GM18870 (cell line): ENCODE measurements at regions not wholly inside any gene's neighbourhood (a gene's known extent, or its start where the extent isn't known, plus 50 kb on each side); places are given as distances from the start of the nearest gene placed in this dataset.
"Not testable (repeated sequence)": the region's sequence is repeated elsewhere in the genome, so short reads cannot be mapped to it uniquely, and the experiment has no call there.

Experiments used
- ATAC-seq: cut with Tn5 transposase; IDR thresholded peaks from one replicate; pipeline ENCODE4 v1.9.1; 2021; ENCODE audit warnings: moderate library complexity; ENCODE audit not compliant: unreplicated experiment

DNA sequence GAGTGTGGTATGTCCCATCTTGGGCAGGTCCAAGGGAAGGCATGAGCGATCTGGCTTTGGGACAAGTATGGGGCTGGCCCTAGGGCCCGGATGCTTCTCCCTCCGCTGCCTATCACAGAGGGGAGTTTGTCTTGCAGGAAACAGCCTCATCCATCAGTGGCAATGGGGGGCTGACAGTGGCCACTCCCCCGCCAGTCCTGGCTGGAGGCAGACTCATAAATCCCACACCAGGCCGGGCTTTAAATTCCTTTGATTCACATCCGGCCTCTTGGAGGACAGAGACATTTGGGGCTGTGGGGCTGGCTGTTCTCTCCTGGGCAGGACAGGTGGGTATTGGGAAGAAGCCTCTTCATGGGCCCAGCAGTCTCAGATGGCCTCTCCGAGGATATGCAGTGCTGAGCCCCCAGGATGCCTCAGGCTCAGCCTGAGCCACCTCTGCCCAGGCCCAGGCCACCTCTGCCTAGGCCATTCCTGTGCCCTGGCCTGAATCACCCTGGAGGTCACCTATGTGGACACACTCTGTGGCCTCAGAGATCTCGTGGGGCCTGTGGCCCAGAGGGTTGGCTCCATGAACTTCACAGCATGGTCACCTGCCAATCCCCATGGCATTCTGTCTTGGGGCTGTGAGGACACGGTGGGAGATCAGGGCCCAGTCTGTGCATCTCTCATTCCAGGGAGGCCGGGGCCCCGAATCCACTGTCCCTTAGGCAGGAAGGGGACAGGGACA lies 84.2 kb upstream of the GOLGA6L4 start:
- ATAC-seq = no peak

DNA sequence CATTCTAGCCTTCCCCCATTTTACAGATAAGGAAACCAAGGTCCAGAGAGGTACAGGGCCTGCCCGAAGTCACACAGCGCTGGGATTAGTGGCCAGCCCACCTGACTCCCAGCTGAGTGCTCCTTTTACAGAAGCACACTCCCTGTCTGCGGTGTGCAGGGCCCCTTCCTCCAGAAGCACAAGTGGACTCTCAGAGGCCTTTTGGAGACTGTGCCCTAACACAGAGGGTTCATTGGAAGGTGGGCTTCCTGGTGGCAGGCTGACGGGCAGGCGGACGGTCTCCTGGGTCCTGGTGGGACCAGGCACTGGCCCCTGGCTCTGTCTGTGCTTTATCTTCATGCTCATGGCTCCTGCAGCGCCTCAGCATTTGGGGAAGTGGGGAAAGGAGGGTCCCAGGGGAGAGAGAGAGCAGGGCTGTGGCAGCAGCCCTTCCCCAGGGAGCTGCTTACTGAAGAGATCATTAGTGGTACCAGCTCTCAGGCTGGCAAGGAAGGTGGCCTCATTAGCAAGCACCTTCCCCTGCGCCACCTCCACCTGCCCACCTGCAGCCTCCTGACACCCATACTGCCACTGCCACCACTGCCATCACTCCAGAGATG lies 83.1 kb upstream of the GOLGA6L4 start:
- ATAC-seq = not testable (repeated sequence)

DNA sequence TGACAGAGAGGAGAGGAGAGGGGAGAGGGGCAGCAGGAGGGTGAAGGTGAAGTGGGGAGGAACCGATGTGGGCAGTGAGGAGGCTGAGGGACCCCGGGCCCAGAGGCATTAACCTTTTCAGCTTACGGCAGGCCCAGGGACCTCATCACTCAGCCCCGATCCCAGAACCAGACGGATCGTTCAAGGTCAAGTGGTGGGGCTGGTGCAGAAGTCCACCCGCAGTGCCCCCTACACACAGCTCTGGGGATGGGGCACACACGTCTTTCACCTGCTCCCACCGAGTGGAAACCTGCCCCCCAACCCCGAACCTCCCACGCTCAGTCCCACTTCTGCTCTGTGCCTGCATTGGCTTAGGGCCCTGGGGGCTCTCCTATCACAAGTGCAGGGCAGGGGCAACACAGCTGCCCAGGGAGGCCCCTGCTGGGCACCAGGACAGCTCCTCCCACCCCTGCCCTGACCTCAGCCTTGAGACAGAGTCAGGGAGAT lies 81.9 kb upstream of the GOLGA6L4 start:
- ATAC-seq = not testable (repeated sequence)

DNA sequence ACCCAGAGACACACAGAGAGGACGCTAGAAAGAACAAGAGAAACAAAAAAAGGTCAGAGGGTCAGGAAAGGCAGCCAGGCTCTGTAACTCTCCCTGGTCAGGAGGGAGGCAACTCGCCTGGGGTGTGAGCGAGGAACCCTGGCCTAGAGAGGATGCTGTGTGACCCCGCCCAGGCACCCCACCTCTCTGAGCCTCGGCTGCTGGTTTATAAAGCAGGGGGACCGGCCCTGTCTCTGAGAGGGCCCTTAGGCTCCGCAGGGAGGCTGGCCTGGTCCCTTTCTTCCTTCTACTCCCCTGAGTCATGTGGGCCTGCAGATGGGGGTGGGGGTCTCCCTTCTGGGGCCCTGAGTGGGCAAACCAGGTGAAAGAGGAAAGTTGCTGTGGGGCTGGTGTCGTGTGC lies 81.3 kb upstream of the GOLGA6L4 start:
- not testable (repeated sequence) for ATAC-seq

DNA sequence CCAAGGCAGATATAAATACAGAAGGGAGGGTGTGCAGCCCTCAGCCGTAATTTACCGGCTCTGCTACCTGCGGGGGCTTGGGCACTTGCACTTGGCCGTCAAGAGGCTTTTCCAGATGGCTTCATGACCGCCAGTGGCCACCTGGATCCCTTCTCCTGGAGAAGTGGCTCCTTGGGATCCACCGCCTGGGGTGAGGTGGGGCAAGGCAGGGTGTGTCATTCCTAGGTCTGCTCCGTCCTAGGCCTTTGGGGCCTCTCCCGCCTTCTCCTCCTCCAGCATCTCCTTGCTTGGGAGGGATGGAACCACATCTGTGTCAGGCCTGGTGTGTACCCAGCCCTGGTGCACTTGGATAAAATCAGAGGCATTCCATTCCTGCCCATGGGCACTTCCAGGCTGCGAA lies 80.8 kb upstream of the GOLGA6L4 start:
- not testable (repeated sequence) for ATAC-seq

DNA sequence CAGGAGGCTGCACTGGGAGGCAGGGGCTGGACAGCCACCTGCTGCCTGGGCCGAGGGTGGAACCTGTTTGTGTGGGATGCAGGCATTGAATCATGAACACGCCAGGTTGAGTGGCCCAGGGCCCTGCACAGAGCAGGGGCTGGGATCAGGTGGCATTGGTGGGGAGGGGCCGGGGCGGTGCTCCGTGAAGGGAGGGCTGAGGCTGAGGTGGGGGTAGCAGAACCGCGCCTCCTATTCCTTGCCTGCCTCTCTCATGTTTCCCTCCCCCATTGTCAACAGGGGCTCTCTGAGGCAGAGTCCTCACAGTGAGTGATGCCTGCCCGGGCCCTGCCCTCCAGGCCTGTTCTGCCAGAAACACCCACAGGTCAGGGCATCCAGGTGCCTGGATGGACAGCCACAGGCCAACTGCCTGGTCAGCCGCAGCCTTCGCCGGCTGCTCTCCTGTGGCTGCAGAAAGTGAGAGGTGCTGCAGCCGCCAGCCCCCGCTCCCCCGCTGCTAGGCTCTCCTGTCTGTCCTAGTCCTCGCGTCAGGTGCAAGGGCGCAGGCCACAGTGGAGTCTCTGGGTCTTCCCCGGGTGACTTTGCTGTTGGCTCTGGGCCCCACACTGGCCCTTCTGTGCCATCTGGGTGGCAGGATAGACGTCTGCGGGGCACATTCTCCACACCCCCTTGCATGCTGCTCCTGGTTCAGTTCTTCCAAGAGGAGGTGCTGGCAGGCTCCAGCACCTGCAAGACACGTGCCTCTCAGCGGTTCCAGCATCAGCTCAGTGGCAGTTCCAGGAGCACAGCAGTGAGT lies 79.6 kb upstream of the GOLGA6L4 start:
- ATAC-seq = not testable (repeated sequence)

DNA sequence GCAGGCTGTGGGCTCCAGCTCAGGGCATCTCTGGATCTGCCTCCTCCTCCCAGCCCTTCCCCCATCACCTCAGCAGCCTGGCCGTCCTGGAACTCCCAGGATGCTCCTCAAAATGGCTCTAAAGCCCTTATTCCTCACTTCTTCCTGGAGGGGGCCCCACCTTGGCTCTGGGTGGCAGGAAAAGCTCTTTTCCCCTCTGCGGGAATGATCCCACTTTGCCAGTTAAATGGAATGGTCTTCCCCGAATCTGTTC lies 79.1 kb upstream of the GOLGA6L4 start:
- ATAC-seq = not testable (repeated sequence)

DNA sequence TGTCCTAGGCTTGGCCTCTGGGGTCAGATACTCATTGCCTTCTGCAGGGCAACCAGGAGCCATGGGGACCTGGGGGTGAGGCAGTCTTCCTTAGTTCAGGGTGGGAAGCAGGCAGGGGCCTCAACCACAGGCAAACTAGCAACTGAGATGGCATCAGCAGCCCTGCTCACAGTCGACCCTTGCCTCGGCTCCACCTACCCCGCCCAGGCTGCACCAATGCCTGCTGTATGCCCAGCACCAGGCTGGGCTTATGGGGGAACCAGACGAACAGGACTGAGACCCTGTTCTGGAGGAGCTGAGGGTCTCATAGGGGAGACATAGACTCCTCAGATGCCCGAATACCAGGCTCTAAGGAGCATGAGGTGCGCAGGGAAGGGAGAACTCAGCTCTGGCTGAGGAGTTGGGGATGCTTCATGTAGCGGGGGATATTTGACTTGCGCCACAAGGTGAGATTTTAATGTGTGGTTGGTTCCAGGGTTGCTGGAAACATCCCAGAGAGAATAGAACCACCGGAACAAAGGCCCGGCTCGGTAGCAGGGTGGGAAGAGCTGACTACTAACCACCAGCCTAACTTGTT lies 78.4 kb upstream of the GOLGA6L4 start:
- not testable (repeated sequence) for ATAC-seq

DNA sequence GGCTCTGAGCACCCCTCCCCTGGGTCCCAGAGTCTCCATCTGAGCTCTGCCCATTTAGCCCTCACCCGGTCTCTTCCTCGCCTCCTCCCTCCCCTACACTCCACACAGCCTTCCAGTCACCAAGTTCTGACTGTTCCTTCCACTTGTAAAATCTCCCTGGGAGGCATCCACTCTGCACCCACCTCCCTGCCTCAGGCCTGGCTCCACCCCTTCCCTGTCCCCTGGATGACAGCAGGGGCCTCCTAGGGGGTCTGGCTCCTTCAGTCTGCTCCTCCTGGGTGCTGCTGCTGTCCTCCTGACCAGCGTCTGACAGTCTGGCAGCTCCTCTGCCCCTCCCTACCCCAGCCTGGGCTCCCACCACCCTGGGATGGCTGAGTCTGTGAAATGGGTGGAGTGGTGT lies 77.7 kb upstream of the GOLGA6L4 start:
- not testable (repeated sequence) for ATAC-seq

DNA sequence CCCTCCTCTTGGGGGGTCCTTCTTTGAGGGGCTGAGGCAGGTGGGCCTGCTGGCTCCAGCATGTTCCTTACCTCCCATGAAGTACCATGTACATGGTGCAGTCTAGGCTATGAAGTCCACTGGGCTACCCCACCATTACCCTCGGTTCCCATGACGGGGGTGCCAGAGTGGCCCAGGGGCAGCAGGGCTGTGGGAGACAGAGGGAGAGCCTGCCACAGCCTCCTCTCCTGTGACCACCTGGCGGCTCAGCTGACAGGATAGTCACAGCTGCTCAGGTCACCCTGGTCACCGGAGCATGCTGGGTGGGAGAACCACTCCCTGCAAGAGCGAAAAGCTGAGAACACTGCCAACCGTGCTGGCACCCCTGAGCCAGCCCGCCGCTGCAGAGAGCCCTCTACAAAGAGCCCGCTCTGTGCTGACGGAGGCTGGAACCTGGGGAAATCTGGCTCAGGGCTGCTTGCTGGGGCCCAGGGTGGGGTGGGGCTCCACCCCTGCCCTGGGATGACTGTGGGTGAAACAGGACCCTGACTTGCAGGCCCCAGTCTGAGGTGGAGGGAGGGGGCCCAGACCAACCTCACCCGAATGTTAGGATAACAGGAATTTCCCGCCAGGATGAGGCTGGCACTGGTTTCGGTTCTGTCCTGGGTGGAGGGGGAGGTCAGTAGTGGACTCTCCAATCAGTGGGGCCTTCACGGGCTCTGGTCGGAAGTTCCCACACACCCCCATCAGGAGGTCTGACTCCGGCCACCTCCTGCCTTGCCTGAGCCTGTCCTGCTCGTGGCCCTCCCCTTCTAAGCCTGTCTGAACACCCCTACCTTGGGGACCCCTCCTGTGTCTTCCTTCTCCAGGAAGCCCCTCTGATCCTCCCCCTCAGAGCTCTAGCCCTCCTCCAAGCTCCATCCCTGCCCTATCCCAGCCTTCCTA lies 76.0 kb upstream of the GOLGA6L4 start:
- ATAC-seq = not testable (repeated sequence)

DNA sequence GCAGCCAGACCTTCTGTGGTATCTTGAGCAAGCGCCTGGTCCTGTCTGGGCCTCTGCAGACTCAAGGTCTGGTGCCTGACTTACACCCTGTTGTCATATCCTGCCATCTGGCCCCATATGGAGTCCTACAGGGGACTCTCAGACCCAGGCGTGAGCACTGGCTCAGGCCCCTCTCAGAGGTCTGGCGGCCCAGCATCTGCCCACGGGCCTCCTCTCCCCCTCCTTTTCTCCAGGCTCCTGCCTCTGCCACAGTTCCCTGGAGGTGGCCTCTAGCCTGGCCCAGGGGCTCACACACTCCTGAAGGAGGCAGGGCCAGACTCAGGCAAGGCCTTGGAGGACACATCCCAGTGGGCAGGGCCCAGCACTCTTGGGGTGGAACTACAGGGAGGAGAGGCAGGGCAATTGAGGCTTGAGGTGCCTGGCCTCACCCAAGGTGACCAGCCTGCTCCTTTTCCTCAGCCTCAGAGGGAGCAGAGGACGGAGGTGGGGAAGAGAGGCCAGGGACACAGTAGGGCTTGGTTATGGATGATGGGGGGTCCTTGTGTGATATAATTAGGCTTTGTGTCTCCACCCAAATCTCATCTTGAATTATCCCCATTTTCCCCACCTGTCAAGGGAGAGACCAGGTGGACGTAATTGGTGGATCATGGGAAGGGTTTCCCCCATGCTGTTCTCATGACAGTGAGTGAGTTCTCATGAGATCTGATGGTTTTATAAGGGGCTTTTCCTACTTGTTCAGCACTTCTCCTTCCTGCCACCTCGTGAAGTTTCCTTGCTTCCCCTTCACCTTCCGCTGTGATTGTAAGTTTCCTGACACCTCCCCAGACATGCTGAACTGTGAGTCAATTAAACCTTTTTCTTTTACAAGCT lies 70.9 kb upstream of the GOLGA6L4 start:
- ATAC-seq = not testable (repeated sequence)

DNA sequence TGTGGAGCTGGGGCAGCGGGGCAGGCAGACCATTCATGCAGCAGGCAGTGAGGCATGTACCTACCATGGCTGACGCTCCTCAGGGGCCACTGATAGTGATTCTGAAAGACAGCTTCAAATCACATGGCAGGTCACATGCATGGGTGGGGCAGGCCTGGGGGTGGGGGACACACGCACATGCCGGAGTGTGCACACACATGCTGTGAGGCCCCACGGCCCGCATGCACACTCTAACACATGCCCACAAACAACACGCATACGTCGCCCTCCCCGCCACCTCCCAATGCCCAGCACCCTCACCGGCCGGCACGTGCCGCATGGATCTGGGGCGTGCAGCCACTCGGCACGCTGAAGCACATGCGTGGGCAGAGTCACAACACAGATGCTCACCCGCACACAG lies 65.5 kb upstream of the GOLGA6L4 start:
- not testable (repeated sequence) for ATAC-seq

DNA sequence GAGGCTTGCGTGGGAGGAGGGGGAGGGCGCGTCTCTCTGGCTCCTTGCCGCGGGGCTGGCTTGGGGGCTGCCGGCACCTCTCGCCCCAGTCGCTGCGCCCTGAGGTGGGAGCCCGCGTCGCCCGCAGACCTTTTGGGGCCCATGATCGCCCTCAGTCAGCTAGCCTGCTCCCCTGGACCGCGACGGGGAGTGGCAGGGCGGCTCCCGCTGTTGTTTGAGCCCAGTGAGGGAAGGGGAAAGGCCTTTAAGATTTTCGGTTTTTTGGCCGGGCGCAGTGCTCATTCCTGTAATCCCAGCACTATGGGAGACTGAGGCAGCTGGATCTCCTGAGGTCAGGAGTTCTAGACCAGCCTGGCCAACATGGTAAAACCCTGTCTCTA lies 62.4 kb upstream of the GOLGA6L4 start:
- not testable (repeated sequence) for ATAC-seq
